ENCODE measurements at regions not wholly inside any gene's neighbourhood (a gene's known extent, or its start where the extent isn't known, plus 50 kb on each side); places are given as distances from the start of the nearest gene placed in this dataset.

DNA sequence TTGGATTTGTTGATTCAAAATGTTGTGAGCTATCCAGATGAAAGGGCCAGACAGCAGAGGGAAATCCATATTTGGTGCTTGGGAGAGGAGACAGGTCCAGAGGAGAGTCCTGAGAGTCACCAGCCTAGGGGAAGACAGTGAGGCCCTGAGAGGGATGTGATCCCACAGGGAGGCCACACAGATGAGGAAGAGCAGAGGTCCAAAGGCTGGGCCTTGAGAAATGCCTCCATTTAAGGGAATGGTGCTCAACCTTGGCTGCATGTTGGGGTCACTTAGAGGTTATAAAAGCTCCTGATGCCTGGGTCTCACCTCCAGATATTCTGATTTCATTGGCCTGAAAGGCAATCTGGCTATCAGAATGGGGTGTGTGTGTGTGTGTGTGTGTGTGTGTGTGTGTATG, 194.9 kb downstream of the UTP18 start:
- no peak for DNase-seq (ENCODE audit: low read depth, low spot score)
- Histone ChIP-seq H3K4me3 (no peak overlapping the region), H3K27ac (no peak overlapping the region), H3K9me3 (ENCODE audit: low read depth, low read length) (no peaks in the 10 kb centered on the region), H3K9ac (ENCODE audit: insufficient read length) (no peak overlapping the region), H3K36me3 (ENCODE audit: insufficient read depth, low read length) (no peaks in the 10 kb centered on the region)
- no peak for TF ChIP-seq EZH2 (IDR thresholded peaks at IDR 0.05)
- no peak for TF ChIP-seq POLR2AphosphoS5 (IDR thresholded peaks at IDR 0.05; ENCODE audit: borderline replicate concordance, low read depth, low read length)
- TF ChIP-seq FOXP2 (optimal IDR thresholded peaks at IDR 0.05; ENCODE audit: control extremely low read depth, extremely low read length, insufficient read depth) = no peak

DNA sequence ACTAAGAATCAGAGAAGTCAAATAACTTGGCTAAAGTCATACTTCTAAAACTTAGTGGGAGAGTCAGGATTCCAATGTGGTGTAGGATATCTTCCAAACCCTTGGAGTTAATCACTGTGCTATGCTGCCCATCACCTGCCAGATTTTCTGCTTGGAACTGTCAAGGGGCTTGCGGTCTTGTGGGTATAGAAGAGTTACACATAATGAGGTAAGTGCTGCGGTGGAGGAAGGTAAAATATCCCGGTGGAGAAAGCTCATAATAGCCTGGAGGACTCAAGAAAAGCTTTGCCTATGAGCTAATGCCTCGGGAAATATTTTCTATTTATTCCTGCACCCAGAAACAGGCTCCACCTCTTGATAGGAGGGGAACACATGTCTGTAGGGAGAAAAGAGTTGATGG, 195.6 kb downstream of the UTP18 start:
- no peaks in the 10 kb centered on the region for H3K36me3 ChIP-seq (ENCODE audit: insufficient read depth, low read length)
- no peak overlapping the region for H3K4me3 ChIP-seq
- H3K27ac ChIP-seq = no peak overlapping the region
- TF ChIP-seq FOXP2 (optimal IDR thresholded peaks at IDR 0.05; ENCODE audit: control extremely low read depth, extremely low read length, insufficient read depth) = no peak
- no peak for TF ChIP-seq POLR2AphosphoS5 (IDR thresholded peaks at IDR 0.05; ENCODE audit: borderline replicate concordance, low read depth, low read length)
- TF ChIP-seq EZH2 (IDR thresholded peaks at IDR 0.05) = no peak
- no peaks in the 10 kb centered on the region for H3K9me3 ChIP-seq (ENCODE audit: low read depth, low read length)
- H3K9ac ChIP-seq (ENCODE audit: insufficient read length) = no peak overlapping the region
- no peak for DNase-seq (ENCODE audit: low read depth, low spot score)

DNA sequence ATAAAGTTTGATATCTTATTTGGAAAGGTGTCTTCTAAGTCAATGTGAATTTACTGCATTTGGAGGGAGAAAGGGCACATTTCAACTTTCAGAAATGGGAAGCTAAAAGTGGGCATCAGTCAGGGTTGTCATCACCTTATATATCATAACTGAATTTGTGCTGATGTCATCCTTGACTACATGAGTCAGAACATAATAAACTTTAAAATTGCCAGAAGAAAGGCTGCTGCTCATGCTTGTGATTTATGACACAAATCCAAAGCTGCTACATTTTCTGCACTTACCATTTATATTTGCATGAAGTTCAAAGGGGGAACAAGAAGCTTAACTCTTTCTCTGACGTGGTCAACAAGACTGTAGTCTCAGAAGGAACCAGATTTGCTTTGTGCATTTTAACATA, 196.6 kb downstream of the UTP18 start:
- Histone ChIP-seq H3K9ac (ENCODE audit: insufficient read length) (no peak overlapping the region), H3K9me3 (ENCODE audit: low read depth, low read length) (no peaks in the 10 kb centered on the region), H3K4me3 (no peak overlapping the region), H3K27ac (no peak overlapping the region), H3K36me3 (ENCODE audit: insufficient read depth, low read length) (no peaks in the 10 kb centered on the region)
- TF ChIP-seq FOXP2 (optimal IDR thresholded peaks at IDR 0.05; ENCODE audit: control extremely low read depth, extremely low read length, insufficient read depth) (no peak), POLR2AphosphoS5 (IDR thresholded peaks at IDR 0.05; ENCODE audit: borderline replicate concordance, low read depth, low read length) (no peak), EZH2 (IDR thresholded peaks at IDR 0.05) (no peak)
- DNase-seq (ENCODE audit: low read depth, low spot score) = no peak

DNA sequence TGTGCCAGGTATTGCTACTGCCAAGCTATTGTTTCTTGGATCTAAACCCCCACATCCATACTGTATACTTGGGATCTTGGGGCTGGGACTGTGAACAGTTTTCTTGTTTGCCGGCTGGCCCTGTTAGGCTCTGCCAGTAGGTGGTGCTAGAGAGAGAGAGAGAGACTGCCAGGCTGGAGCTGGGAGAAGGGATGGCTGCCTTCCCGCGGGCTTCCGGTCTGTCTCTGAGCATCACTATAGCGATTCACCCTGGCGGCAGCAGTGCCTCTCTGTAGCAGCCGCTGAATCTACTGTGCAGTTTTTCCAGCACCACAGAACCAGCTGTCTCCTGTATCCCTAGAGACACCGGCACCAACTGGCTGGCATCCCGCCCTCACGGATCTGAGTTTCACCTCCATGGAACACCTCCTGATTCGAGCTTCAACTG, 201.2 kb downstream of the UTP18 start:
- Histone ChIP-seq H3K9me3 (ENCODE audit: low read depth, low read length) (no peaks in the 10 kb centered on the region), H3K36me3 (ENCODE audit: insufficient read depth, low read length) (no peaks in the 10 kb centered on the region), H3K27ac (no peak overlapping the region), H3K9ac (ENCODE audit: insufficient read length) (no peak overlapping the region), H3K4me3 (no peak overlapping the region)
- DNase-seq (ENCODE audit: low read depth, low spot score) = peak; percentile 10
- no peak for TF ChIP-seq FOXP2 (optimal IDR thresholded peaks at IDR 0.05; ENCODE audit: control extremely low read depth, extremely low read length, insufficient read depth)
- TF ChIP-seq POLR2AphosphoS5 (IDR thresholded peaks at IDR 0.05; ENCODE audit: borderline replicate concordance, low read depth, low read length) = no peak
- TF ChIP-seq EZH2 (IDR thresholded peaks at IDR 0.05) = no peak

DNA sequence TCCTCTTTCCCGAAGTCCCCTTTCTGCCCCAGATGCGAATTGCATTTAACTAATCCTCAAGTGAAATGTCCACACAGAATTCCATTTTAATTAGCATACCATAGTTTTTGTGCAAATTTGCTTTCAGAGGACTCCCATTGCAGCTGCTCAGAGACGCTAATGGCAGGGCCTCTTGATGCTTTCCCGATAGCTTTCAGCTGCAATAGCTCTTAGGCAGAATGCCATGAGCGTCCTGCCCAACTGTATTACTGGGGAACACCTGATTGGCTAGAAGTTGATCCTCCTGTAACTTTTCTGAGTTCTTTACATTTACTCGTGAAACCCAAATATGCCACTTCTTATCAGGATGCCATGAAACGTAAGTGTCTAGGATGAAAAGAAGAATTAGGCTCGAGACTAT, 203.0 kb downstream of the UTP18 start:
- no peaks in the 10 kb centered on the region for H3K36me3 ChIP-seq (ENCODE audit: insufficient read depth, low read length)
- no peak overlapping the region for H3K4me3 ChIP-seq
- no peak for DNase-seq (ENCODE audit: low read depth, low spot score)
- H3K9me3 ChIP-seq (ENCODE audit: low read depth, low read length) = no peaks in the 10 kb centered on the region
- H3K27ac ChIP-seq = no peak overlapping the region
- TF ChIP-seq POLR2AphosphoS5 (IDR thresholded peaks at IDR 0.05; ENCODE audit: borderline replicate concordance, low read depth, low read length) (no peak), FOXP2 (optimal IDR thresholded peaks at IDR 0.05; ENCODE audit: control extremely low read depth, extremely low read length, insufficient read depth) (no peak), EZH2 (IDR thresholded peaks at IDR 0.05) (no peak)
- H3K9ac ChIP-seq (ENCODE audit: insufficient read length) = no peak overlapping the region

DNA sequence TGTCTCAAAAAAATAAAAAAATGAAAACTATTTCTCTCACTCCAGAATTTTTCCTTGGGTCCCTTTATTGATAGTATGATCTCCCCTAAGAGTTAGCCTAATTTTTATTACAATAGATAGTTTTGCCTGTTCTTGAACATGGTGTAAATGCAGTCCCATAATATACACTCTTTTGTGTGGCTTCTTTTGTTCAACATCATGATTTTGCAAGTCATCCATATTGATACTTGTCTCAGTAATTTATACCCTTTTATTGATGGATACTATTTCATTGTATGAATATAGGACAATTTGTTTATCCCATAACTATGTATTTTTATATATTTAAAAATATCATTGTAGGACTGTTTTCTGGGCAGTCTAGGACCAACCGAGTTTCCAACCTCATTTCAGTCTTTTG, 207.0 kb downstream of the UTP18 start:
- DNase-seq (ENCODE audit: low read depth, low spot score) = no peak
- TF ChIP-seq EZH2 (IDR thresholded peaks at IDR 0.05) (no peak), FOXP2 (optimal IDR thresholded peaks at IDR 0.05; ENCODE audit: control extremely low read depth, extremely low read length, insufficient read depth) (no peak), POLR2AphosphoS5 (IDR thresholded peaks at IDR 0.05; ENCODE audit: borderline replicate concordance, low read depth, low read length) (no peak)
- H3K27ac ChIP-seq = no peak overlapping the region
- H3K9me3 ChIP-seq (ENCODE audit: low read depth, low read length) = no peaks in the 10 kb centered on the region
- H3K9ac ChIP-seq (ENCODE audit: insufficient read length) = no peak overlapping the region
- H3K36me3 ChIP-seq (ENCODE audit: insufficient read depth, low read length) = no peaks in the 10 kb centered on the region
- no peak overlapping the region for H3K4me3 ChIP-seq

DNA sequence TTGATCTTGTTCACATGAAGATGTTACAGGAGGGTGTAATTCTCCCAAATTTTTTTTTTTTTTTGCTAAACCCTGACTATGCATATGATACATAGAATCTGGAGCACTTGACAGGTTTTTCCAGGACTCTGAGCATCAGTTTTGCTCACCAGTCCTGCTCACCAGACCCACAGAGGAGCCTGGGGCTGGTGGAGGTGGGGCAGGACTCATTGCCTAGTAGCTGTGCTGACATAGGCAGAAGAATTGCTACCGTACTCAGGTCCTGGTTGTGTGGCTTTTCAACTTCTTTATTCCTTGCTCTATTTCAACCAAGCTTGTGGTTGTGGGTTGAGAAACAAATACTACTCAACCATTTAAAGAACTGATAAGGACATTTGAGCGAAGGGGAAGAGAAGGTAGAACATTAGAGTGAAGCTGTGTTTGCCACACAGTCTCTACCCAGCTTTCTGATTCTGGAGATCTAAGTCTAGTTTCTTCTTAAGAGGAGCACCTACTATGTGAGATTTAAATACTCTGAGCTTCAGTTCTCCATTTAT, 212.4 kb downstream of the UTP18 start:
- Histone ChIP-seq H3K4me3 (no peak overlapping the region), H3K9me3 (ENCODE audit: low read depth, low read length) (no peaks in the 10 kb centered on the region), H3K27ac (no peak overlapping the region), H3K36me3 (ENCODE audit: insufficient read depth, low read length) (no peaks in the 10 kb centered on the region), H3K9ac (ENCODE audit: insufficient read length) (no peak overlapping the region)
- TF ChIP-seq EZH2 (IDR thresholded peaks at IDR 0.05) (no peak), POLR2AphosphoS5 (IDR thresholded peaks at IDR 0.05; ENCODE audit: borderline replicate concordance, low read depth, low read length) (no peak), FOXP2 (optimal IDR thresholded peaks at IDR 0.05; ENCODE audit: control extremely low read depth, extremely low read length, insufficient read depth) (no peak)
- DNase-seq (ENCODE audit: low read depth, low spot score) = no peak

DNA sequence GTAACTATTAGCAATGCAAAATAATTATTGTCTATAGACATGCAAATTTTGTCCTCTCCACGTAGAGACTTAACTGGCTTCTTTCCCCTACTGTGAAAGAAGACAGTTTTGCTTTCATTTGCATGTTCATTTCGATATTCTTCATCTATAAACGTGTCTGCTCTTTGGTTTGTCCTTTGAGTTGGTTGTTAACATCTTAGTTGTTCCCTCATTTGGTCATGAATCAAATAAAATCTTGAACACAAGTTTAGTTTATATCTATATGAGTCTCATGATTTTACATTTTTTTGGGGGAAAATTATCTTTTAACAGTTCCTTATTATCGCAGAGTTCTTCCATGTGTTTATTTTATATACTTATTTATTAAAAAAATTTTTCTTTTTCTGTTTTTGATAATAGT, 214.4 kb downstream of the UTP18 start:
- Histone ChIP-seq H3K27ac (no peak overlapping the region), H3K4me3 (no peak overlapping the region), H3K9ac (ENCODE audit: insufficient read length) (no peak overlapping the region), H3K36me3 (ENCODE audit: insufficient read depth, low read length) (no peaks in the 10 kb centered on the region), H3K9me3 (ENCODE audit: low read depth, low read length) (no peaks in the 10 kb centered on the region)
- TF ChIP-seq FOXP2 (optimal IDR thresholded peaks at IDR 0.05; ENCODE audit: control extremely low read depth, extremely low read length, insufficient read depth) (no peak), POLR2AphosphoS5 (IDR thresholded peaks at IDR 0.05; ENCODE audit: borderline replicate concordance, low read depth, low read length) (no peak), EZH2 (IDR thresholded peaks at IDR 0.05) (no peak)
- no peak for DNase-seq (ENCODE audit: low read depth, low spot score)

DNA sequence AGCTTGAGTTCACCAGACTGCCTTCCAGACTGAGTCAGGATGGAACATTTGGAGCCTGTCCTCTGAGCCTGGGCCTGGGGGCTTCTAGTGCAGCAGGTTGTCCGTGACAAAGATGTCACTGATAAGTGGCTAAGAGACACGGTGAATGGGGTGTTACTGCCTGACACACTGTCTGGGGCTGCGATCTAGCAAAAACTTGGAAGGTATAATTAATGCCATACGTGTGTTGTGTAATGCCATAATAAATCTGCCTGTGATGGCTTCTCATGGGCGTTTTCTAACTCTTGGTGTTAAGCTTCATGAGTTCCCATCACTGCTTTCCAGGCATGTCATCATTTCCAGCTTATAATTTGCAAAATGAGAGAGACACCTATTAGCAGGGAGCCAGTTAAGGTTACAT, 215.4 kb downstream of the UTP18 start:
- no peaks in the 10 kb centered on the region for H3K36me3 ChIP-seq (ENCODE audit: insufficient read depth, low read length)
- H3K4me3 ChIP-seq = no peak overlapping the region
- H3K27ac ChIP-seq = no peak overlapping the region
- H3K9me3 ChIP-seq (ENCODE audit: low read depth, low read length) = no peaks in the 10 kb centered on the region
- no peak for DNase-seq (ENCODE audit: low read depth, low spot score)
- TF ChIP-seq EZH2 (IDR thresholded peaks at IDR 0.05) (no peak), FOXP2 (optimal IDR thresholded peaks at IDR 0.05; ENCODE audit: control extremely low read depth, extremely low read length, insufficient read depth) (no peak), POLR2AphosphoS5 (IDR thresholded peaks at IDR 0.05; ENCODE audit: borderline replicate concordance, low read depth, low read length) (no peak)
- H3K9ac ChIP-seq (ENCODE audit: insufficient read length) = no peak overlapping the region
